GM19455 (cell line): ENCODE measurements at regions not wholly inside any gene's neighbourhood (a gene's known extent, or its start where the extent isn't known, plus 50 kb on each side); places are given as distances from the start of the nearest gene placed in this dataset.
"Not testable (repeated sequence)": the region's sequence is repeated elsewhere in the genome, so short reads cannot be mapped to it uniquely, and the experiment has no call there.

ENCODE experiments used
- ATAC-seq: cut with Tn5 transposase; IDR thresholded peaks from one replicate; pipeline ENCODE4 v1.9.1; 2021; ENCODE audit not compliant: unreplicated experiment

DNA sequence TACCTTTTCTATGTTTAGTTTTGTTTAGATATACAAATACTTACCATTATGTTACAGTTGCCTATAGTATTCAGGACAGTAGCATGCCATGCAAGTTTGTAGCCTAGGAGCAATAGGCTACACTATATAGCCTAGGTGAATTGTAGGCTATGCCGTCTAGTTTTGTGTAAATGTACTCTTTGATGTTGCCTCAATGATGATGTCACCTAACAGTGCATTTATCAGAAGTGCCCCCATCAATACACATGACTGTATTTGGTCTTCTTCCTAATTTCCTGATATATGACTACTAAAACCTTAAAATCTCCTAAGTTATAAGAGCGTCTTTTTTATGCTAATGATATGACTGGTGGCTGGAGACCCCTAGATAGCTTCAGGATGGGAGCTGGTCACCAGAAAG, 394.4 kb upstream of the STXBP6 start:
- ATAC-seq, result no peak

DNA sequence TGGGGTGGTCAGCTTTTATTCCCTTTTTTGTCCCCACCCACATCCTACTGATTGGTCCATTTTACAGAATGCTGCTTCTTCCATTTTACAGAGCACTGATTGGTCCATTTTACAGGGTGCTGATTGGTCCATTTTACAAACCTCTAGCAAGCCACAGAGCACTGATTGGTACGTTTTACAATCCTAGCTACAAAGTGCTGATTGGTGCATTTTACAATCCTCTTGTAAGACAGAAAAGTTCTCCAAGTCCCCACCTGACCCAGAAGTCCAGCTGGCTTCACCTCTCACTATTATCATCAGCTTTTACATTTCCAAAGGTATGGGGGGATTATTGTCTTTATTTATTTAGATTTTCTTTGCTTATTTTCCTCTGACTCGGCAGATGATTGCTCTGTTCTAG, 390.4 kb upstream of the STXBP6 start:
- ATAC-seq, result not testable (repeated sequence)

GRCh38 chr14:25436906-25437305, 387.0 kb upstream of the STXBP6 start:
- ATAC-seq, result no peak

DNA sequence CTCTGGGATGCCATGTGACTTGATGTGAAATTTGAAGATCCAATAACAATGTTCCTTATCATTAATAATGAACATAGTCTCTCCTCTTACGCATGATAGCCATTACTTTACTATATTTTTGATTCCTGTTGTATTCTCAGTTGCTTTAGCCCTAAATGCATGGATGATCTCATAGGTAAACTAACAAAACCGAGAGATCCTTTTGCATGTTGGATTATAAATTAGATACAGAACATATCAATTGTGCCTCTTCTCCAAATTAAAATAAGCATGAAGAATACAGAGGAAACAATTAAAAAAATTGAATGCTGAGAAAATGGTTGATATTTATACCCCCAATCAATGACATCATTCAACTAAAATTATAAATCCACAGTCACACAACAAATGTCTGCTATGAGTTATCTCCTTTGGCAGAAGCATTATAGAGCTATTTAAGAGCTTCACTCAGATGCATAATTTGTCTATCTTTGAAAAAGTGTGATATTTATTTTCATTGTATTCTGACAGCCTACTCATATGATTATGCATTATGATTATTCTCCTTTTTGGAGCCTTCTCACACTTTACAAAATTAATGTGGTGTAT, 386.4 kb upstream of the STXBP6 start:
- ATAC-seq, result no peak

GRCh38 chr14:25431211-25432076, 381.5 kb upstream of the STXBP6 start:
- ATAC-seq, result no peak

DNA sequence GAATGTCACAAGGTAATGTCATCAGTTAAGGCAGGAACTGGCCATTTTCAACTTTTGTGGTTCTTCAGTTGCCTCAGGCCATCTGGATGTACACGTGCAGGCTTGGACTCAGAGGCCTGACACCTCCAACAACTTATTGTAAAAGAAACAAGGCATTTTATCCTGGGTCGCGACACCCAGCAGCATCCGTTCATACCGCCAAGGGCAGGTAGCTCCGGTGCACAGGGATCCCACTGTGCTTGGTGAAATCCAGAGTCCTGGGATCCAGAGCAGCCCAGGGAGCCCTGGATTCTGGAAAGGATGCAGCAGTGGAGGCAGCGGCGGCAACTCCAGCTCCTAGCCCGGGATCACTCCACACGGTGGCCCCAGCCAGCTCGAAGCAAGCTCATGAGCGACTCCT, 380.9 kb upstream of the STXBP6 start:
- no peak for ATAC-seq

DNA sequence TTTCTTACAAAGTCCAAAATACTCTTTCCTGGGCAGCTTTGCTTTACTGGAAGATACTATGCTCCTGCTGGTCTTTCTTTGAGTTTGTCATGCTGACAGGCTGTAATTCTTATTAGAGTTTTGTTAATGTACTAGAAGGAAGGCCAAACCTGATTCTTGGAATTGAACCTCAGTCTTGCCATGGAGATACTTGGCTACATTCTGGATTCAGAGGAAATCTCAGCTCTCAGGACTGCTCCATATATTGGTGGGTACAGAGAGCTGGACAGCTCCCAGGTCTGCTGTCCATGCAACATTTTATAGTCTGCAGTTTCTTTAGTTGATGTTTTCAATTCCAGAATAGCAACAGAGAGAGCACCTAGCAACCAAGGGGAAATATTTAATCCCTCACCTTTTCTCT, 363.1 kb upstream of the STXBP6 start:
- no peak for ATAC-seq

DNA sequence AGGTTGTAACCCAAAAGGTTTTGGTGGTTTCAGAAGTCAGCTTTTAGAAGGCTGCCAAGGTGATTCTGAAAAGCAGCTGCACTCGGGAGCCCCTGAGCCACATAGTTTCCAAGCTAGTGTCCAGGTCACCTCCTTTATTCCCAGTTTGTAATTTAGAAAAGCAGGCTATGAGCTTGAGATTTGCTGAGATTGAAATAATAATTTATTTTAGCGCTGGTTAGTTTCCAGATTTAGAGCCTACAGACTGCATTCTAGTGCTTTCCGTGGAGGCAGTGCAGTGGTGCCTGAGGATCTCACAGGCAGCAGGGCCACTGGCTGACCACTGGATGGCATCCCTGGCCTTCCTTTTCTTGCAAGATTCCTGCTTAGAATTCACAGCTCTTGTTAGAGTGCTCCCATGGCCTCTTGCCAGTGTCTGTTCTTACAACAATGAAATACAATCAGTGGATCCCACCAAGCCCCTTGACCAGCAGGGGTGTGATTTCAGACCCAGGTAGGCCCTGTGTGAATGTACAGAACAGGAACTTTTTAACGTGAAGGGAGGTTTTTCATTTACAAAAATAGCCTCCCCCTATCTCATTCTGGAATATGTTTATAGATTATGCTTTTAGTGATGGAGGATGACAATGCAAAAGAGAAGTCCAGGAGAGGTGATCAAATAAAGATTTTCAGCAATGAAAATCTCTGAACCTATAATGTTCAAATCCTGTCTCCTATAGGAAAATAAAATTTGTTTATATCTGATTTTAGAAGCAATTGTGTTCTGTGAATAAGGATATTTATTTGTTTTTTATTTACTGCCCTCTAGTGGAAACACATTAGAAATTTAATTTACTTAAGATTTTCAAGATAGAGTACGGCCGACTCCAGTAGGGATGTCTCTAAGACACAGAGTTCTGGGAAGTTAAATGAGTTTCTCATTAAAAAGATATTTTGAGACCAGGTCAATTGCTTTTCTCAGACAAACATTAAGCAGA, 362.1 kb upstream of the STXBP6 start:
- ATAC-seq, result no peak

- no peak for ATAC-seq
These were observed 356.9 kb upstream of the STXBP6 start for GRCh38 chr14:25406818-25407217.

GRCh38 chr14:25400607-25401206, 350.8 kb upstream of the STXBP6 start:
- ATAC-seq, result no peak

DNA sequence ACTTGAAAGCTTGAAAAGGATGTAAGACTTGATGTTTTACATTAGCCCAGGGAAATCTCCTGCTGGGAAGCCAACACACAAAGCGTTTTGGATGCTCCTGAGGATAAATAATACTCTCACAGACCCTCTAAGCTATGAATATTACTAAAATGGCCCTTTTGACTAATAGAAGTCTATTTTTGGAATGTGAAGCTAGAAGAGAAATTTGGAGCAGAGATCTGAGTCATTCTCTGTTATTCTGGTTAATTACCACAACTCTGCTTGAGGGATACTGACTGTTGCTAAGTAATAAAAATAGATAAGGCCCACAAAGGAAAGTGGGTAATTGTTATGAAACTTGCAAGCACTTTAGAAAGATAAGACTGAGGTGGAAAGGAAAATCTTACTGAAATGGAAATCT, 346.2 kb upstream of the STXBP6 start:
- no peak for ATAC-seq

DNA sequence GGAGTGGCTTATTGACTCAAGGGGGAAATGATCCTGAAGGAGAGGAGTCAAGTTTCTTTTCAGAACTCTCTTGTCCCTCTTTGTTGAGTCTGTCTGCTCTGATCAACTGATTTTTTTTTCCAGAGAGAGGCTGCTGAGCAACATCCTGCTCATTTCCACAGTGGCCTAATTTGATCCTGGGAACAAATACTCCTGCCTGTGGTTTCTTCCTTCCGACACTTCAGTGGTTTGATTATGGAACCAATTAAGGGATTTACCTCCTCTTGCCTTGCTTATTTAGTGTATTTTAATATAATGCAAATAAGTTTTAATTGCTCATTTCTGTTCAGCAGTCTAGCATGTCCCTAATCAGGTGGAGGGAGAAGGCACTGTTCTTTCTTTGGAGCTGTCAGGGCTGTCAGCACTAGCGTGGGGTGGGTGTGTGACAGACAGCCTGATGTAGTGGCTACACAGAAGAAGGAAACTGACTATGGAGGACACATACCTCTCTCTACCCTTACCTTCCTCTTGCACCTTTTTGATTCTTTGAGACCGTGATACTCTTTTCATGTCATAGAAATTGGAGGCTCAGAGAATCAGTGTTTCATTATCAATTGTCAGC, 344.9 kb upstream of the STXBP6 start:
- ATAC-seq, result no peak

GRCh38 chr14:25394356-25394755, 344.4 kb upstream of the STXBP6 start:
- no peak for ATAC-seq

GRCh38 chr14:25389948-25390347, 340.0 kb upstream of the STXBP6 start:
- no peak for ATAC-seq

DNA sequence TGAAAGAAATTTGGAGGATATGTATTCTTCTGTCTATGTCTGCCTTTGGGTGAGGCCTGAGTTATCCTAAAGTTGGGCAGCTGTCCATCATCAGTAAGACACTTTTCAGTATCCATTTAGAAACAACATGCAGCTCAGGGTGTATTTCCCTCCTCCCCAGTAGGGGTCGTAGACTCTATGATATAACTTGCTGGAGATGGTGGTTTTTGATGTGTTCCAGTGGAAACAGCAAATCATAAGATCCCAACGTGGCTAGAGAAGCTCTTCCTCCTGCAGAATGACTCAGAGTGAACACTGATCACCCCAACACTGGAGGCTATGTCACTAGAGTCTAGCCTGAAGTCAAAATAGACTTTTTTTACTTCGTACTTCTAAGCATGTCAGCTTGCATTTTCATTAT, 331.6 kb upstream of the STXBP6 start:
- ATAC-seq, result no peak

DNA sequence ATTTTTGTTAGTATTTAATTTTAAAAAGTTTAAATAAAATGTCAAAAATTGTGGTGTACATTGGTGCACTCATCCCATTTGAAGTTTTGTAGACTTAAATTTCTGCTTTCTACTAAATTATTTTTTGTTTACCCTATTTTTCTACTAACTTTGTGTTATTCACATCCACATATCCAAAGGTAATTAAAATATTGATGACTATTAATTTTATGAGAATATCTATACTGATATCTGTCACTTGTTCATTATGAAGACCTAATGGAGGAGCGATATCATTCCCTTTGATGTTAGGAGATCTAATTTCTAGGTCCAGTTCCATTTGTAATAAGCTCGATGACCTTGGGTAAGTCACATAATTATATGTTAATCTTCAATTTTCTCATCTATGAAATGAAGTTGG, 325.7 kb upstream of the STXBP6 start:
- no peak for ATAC-seq

DNA sequence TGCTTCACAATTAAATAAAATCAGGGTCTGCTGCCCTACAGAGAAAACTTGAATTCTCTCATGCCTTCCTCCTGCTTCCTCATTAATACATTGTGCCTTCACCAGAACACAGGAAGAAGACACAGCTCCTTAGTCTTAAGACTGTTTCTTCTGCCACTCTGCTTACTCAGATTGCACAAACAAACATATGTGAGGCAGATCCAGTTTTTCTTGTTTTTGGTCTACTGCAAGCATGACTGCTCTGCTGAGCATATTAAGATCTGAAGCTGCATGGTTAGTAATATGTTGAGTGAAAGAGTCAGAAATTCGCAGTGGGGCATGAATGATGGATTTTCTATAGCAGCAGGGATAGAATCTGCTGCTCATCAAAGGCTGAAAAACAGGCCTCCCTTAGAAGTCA, 321.1 kb upstream of the STXBP6 start:
- ATAC-seq, result no peak

DNA sequence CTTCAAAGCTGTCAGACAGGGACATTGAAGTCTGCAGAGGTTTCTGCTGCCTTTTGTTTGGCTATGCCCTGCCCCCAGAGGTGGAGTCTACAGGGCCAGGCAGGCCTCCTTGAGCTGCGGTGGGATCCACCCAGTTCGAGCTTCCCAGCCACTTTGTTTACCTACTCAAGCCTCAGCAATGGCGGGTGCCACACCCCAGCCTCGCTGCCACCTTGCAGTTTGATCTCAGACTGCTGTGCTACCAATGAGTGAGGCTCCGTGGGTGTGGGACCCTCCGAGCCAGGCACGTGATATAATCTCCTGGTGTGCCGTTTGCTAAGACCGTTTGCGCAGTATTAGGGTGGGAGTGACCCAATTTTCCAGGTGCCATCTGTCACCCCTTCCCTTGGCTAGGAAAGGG, 320.1 kb upstream of the STXBP6 start:
- not testable (repeated sequence) for ATAC-seq

- ATAC-seq, result no peak
These were observed 308.4 kb upstream of the STXBP6 start for GRCh38 chr14:25358330-25358729.

DNA sequence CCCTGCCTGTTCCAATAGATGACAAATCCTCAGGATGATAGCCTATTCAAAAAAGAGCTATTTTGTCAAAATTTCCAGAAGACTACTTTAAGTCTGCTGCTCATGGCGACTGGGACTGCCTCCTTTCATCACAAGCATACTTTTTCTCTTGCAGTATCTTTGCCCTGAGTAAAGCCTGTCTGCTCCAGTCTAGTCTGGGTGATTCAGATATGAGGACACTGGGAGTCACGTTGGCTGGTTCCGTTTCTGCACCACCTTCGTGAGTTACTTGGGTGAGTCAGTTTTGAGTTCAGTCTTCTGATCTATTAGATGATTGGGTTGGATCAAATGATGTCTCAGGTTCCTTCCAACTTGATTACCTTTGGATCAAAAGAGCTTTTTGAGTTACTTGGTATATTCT, 301.3 kb upstream of the STXBP6 start:
- ATAC-seq, result no peak

DNA sequence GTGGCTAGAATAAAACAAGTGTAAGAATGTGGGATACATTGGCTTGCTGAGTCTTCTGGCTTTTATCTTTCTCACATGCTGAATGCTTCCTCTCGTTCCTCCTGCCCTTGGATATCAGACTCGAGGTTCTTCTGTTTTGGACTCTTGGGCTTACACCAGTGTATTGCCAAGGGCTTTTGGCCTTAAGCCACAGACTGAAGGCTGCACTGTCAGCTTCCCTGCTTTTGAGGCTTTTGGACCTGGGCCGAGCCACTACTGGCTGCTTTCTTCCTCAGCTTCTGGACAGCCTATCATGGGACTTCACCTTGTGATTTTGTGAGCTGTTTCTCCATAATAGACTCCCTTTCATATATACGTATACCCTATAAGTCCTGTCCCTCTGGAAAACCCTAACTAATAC, 300.9 kb upstream of the STXBP6 start:
- no peak for ATAC-seq
